ENCODE measurements at regions not wholly inside any gene's neighbourhood (a gene's known extent, or its start where the extent isn't known, plus 50 kb on each side); places are given as distances from the start of the nearest gene placed in this dataset.
"Not testable (repeated sequence)": the region's sequence is repeated elsewhere in the genome, so short reads cannot be mapped to it uniquely, and the experiment has no call there.

DNA sequence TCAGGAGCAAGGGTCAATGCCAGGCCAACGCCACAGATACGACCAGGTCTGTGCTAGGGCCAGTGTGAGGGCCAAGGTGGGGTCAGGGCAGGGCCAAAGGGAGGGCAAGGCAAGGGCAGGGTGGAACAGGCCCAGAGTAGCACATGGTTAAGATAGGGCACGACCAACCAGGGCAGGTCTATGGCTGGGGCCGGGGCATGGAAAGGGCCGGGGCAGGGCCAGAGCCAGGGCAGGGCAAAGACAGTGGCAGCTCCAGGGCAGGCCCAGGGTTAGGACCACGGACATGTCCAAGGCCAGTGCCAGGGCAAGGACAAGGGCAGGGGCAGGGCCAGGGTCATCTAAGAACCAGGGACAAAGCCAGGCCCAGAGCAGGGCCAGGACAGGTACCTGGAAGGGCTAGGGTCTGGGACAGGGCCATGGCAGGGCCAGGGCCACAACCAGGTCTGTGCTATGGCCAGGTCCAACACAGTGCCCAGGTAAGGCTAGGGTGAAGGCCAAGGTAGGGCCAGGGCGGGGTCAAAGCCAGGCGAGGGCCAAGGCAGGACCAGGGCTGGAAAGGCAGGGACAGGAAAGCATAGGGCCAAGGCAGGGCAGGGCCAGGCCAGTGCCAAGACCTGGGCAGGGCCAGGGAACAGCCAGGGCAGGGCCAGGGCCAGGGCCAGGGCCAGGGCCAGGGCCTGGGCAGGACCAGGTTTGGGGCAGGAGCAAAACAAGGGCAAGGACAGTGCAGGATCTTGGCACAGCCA, 404.7 kb downstream of the ZNF33B start:
- H3K18ac ChIP-seq (ENCODE audit: low read depth, low read length); H3K9me3 ChIP-seq (ENCODE audit: control insufficient read depth, insufficient read depth, low read length); H4K8ac ChIP-seq (ENCODE audit: low read depth in 2 of 2, low read length in 2 of 2); H2AK5ac ChIP-seq (ENCODE audit: low read depth, low read length); H2BK20ac ChIP-seq (ENCODE audit: low read depth, low read length); H3K23ac ChIP-seq (ENCODE audit: low read depth, low read length); H3K36me3 ChIP-seq (ENCODE audit: control insufficient read depth, insufficient read depth, low read length); H2AFZ ChIP-seq (replicated peaks; ENCODE audit: low read length, poor library complexity); H3K9me1 ChIP-seq (ENCODE audit: insufficient read depth, low read length); in situ Hi-C loops (cut with MboI; ENCODE audit: low sequenced_read_pairs); H2BK15ac ChIP-seq (ENCODE audit: low read depth, low read length); H3K27me3 ChIP-seq (ENCODE audit: control insufficient read depth, insufficient read depth, low read length); H3K4me3 ChIP-seq (ENCODE audit: insufficient read depth, low read depth, low read length); H3K14ac ChIP-seq (replicated peaks; ENCODE audit: low read depth, low read length); H3K79me1 ChIP-seq (ENCODE audit: low read depth in 1 of 2, low read length in 2 of 2); H3K9ac ChIP-seq (ENCODE audit: low read depth, low read length); H2BK120ac ChIP-seq (ENCODE audit: low read depth, low read length); ATAC-seq (ENCODE audit: low read depth); H3K4me1 ChIP-seq (ENCODE audit: control insufficient read depth, insufficient read depth, low read length); dilution Hi-C loops (cut with HindIII; ENCODE audit: low sequenced_read_pairs, unreplicated experiment); H3K27ac ChIP-seq (ENCODE audit: insufficient read depth, low read length); DNase-seq; H3K4ac ChIP-seq (ENCODE audit: low read depth, low read length); H4K20me1 ChIP-seq (ENCODE audit: insufficient read depth, low read length); H3K4me2 ChIP-seq (ENCODE audit: low read depth, low read length); H4K91ac ChIP-seq (ENCODE audit: insufficient read depth, low read depth, low read length); H2AK9ac ChIP-seq (replicated peaks; ENCODE audit: low read depth, low read length, poor library complexity); BruUV-seq (replicated peaks); H4K5ac ChIP-seq (ENCODE audit: low read depth, low read length); H2BK5ac ChIP-seq (ENCODE audit: low read depth, low read length, poor library complexity, severe bottlenecking); intact Hi-C loops (cut with micrococcal nuclease); CTCF ChIA-PET; H3K56ac ChIP-seq (ENCODE audit: extremely low read depth, insufficient read depth, low read length); POLR2A ChIA-PET (ENCODE audit: unreplicated experiment): not testable (repeated sequence)
- 52% methylated on average over 6 of the region's 8 CpGs; no CpG with 5 or more reads in 1 of the 2 experiments for WGBS, 2 experiments (ENCODE audit: extremely low coverage in 2 of 2, insufficient read length in 1 of 2)

DNA sequence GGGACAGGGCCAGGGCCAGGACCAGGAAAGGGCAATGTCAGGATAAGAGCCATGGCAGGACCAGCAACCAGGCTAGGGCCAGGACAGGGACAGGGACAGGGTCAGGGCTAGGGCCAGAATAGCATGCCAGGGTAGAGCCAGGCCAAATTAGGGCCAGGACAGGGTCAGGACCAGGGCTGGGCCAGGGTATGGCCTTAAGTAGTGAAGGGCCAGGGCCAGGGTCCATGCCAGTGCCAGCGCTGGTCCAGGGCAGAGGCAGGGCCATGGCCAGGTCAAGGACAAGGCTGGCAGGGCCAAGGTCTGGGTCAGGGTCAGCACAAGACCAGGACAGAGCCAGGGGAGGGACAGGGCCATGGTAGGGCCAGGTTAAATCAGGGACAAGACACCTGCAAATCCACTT, 405.4 kb downstream of the ZNF33B start:
- H2BK15ac ChIP-seq (ENCODE audit: low read depth, low read length); H3K14ac ChIP-seq (replicated peaks; ENCODE audit: low read depth, low read length); H3K9me3 ChIP-seq (ENCODE audit: control insufficient read depth, insufficient read depth, low read length); H2AK9ac ChIP-seq (replicated peaks; ENCODE audit: low read depth, low read length, poor library complexity); H3K4me3 ChIP-seq (ENCODE audit: insufficient read depth, low read depth, low read length); H3K23ac ChIP-seq (ENCODE audit: low read depth, low read length); H3K27ac ChIP-seq (ENCODE audit: insufficient read depth, low read length); H4K5ac ChIP-seq (ENCODE audit: low read depth, low read length); H2BK120ac ChIP-seq (ENCODE audit: low read depth, low read length); H3K9ac ChIP-seq (ENCODE audit: low read depth, low read length); dilution Hi-C loops (cut with HindIII; ENCODE audit: low sequenced_read_pairs, unreplicated experiment); H2AK5ac ChIP-seq (ENCODE audit: low read depth, low read length); H3K56ac ChIP-seq (ENCODE audit: extremely low read depth, insufficient read depth, low read length); H2BK5ac ChIP-seq (ENCODE audit: low read depth, low read length, poor library complexity, severe bottlenecking); H3K79me1 ChIP-seq (ENCODE audit: low read depth in 1 of 2, low read length in 2 of 2); DNase-seq; H3K4me2 ChIP-seq (ENCODE audit: low read depth, low read length); H4K91ac ChIP-seq (ENCODE audit: insufficient read depth, low read depth, low read length); H2BK20ac ChIP-seq (ENCODE audit: low read depth, low read length); ATAC-seq (ENCODE audit: low read depth); H3K4ac ChIP-seq (ENCODE audit: low read depth, low read length); POLR2A ChIA-PET (ENCODE audit: unreplicated experiment); H3K27me3 ChIP-seq (ENCODE audit: control insufficient read depth, insufficient read depth, low read length); H3K9me1 ChIP-seq (ENCODE audit: insufficient read depth, low read length); H2AFZ ChIP-seq (replicated peaks; ENCODE audit: low read length, poor library complexity); BruUV-seq (replicated peaks); H3K36me3 ChIP-seq (ENCODE audit: control insufficient read depth, insufficient read depth, low read length); in situ Hi-C loops (cut with MboI; ENCODE audit: low sequenced_read_pairs); H3K18ac ChIP-seq (ENCODE audit: low read depth, low read length); H4K8ac ChIP-seq (ENCODE audit: low read depth in 2 of 2, low read length in 2 of 2); intact Hi-C loops (cut with micrococcal nuclease); CTCF ChIA-PET; H4K20me1 ChIP-seq (ENCODE audit: insufficient read depth, low read length); H3K4me1 ChIP-seq (ENCODE audit: control insufficient read depth, insufficient read depth, low read length): not testable (repeated sequence)
- no CpG with 5 or more reads among the region's 1 CpG for WGBS, 2 experiments (ENCODE audit: extremely low coverage in 2 of 2, insufficient read length in 1 of 2)
